IMR-90 (cell line): ENCODE measurements at regions not wholly inside any gene's neighbourhood (a gene's known extent, or its start where the extent isn't known, plus 50 kb on each side); places are given as distances from the start of the nearest gene placed in this dataset.

ENCODE experiments used
- MAFK ChIP-seq: IDR thresholded peaks from 2 replicates; pipeline ENCODE4 v1.6.1; 2012; ENCODE audit warnings: low read depth, low read length, improper control_type of control experiment
- MAZ ChIP-seq: IDR thresholded peaks from 2 replicates; pipeline ENCODE4 v1.6.1; 2012; ENCODE audit warnings: low read depth, mild to moderate bottlenecking, low read length, improper control_type of control experiment, moderate library complexity, borderline replicate concordance
- MXI1 ChIP-seq: IDR thresholded peaks from 2 replicates; pipeline ENCODE4 v1.6.1; 2012; ENCODE audit warnings: low read depth, mild to moderate bottlenecking, low read length, moderate library complexity, borderline replicate concordance
- NFE2L2 ChIP-seq: fragments of 150-350 bp; IDR thresholded peaks from 2 replicates; pipeline ENCODE4 v1.6.1; 2016; ENCODE audit warnings: low read depth, mild to moderate bottlenecking, low read length
- POLR2A ChIP-seq: IDR thresholded peaks from 2 replicates; pipeline ENCODE4 v1.6.1; 2012; ENCODE audit warnings: mild to moderate bottlenecking, low read depth, low read length
- RCOR1 ChIP-seq: IDR thresholded peaks from 2 replicates; pipeline ENCODE4 v1.6.1; 2012; ENCODE audit warnings: mild to moderate bottlenecking, low read length, improper control_type of control experiment; ENCODE audit not compliant: insufficient replicate concordance
- SMC3 ChIP-seq: fragments of 150-350 bp; IDR thresholded peaks from 2 replicates; pipeline ENCODE4 v1.6.1; 2016; ENCODE audit warnings: low read depth, mild to moderate bottlenecking, antibody characterized with exemption, low read length, moderate library complexity
- USF2 ChIP-seq: fragments of 150-350 bp; IDR thresholded peaks from 2 replicates; pipeline ENCODE4 v1.6.1; 2017; ENCODE audit warnings: mild to moderate bottlenecking, antibody characterized with exemption, low read length, low read depth
- TF ChIP-seq, protein P1 (sequence below): conservative IDR thresholded peaks from 2 replicates; pipeline ENCODE4 v1.5.1; 2012; ENCODE audit warnings: mild to moderate bottlenecking, low read depth, low read length, improper control_type of control experiment

DNA sequence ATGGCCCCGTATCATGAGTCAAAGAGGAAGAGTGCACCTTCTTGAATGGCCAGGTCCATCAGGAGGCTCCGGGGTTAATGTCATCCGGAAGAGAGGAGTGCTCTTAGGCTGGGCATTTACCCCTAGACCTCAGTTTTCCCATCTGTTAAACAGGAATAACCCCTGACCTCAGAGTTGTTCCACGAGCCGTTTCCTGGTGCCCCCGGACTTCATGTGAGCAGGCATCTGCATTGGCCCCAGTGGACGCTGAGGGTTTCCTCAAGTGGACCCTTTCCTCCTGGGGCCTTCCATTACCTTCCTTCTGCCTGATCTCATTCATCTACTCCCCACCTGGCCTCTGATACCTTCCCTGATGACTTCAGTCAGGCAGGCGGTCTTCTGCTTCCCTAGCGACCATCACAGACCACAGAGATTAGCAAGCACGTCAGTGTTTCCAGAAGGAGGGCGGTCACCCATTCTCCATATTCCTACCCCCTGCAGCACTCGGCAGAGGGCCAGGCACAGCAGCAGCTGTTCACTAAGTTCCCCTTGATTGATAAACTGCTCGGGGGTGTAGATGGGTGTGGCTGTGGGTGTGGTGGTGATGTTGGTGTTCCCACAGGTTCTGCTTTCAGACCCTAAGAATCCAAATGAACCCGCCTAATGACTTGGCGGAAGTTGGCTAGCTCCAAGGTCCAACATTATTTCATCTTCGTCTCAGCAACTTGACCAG lies 346.6 kb upstream of the TNRC6C start:
- TF ChIP-seq, protein P1, sequence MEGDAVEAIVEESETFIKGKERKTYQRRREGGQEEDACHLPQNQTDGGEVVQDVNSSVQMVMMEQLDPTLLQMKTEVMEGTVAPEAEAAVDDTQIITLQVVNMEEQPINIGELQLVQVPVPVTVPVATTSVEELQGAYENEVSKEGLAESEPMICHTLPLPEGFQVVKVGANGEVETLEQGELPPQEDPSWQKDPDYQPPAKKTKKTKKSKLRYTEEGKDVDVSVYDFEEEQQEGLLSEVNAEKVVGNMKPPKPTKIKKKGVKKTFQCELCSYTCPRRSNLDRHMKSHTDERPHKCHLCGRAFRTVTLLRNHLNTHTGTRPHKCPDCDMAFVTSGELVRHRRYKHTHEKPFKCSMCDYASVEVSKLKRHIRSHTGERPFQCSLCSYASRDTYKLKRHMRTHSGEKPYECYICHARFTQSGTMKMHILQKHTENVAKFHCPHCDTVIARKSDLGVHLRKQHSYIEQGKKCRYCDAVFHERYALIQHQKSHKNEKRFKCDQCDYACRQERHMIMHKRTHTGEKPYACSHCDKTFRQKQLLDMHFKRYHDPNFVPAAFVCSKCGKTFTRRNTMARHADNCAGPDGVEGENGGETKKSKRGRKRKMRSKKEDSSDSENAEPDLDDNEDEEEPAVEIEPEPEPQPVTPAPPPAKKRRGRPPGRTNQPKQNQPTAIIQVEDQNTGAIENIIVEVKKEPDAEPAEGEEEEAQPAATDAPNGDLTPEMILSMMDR = no peak
- TF ChIP-seq POLR2A (no peak), USF2 (no peak), RCOR1 (no peak), MAFK (no peak), MXI1 (no peak), NFE2L2 (no peak), SMC3 (no peak), MAZ (no peak)
